HG03378 (cell line): ENCODE measurements at regions not wholly inside any gene's neighbourhood (a gene's known extent, or its start where the extent isn't known, plus 50 kb on each side); places are given as distances from the start of the nearest gene placed in this dataset.

Experiments
- ATAC-seq: cut with Tn5 transposase; IDR thresholded peaks from one replicate; pipeline ENCODE4 v1.9.1; 2021; ENCODE audit warnings: mild to moderate bottlenecking, moderate library complexity; ENCODE audit not compliant: unreplicated experiment

DNA sequence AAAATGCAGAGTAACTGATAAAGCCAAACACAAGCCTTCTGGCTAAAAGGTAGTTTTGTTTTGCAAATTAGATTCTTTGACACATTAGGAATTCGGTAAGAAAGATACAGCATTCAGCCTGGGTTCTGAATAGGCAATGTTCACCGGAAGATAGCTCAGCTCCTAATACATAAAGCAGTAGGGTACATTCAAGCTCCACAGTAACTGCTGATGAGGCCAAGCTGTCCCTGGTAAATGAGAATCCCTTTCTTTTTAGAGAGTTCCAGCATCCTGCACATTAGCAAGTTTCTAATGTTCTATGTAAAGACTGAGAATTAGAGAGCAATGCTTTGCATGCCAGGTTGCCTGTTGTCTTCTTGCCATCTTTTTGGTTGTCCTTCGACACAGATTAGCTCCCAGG lies 316.3 kb upstream of the SLC14A2 start:
- ATAC-seq, result no peak

DNA sequence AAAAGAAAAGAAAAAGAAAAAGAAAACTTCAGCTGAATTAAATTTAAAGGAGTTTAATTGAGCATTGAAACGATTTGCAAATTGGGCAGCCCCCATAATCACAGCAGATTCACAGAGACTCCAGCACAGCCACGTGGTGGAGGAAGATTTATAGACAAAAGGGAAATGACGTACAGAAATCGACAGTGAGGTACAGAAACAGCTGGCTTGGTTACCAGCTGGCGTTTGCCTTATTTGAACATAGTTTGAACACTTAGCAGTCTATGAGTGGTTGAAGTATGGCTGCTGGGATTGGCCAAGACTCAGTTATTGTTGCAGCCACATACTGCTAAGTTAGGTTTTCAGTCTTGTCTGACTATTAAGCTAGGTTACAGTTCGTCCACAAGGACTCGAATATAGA lies 312.2 kb upstream of the SLC14A2 start:
- ATAC-seq, result no peak

GRCh38 chr18:45304558-45304957 lies 310.7 kb upstream of the SLC14A2 start:
- no peak for ATAC-seq

DNA sequence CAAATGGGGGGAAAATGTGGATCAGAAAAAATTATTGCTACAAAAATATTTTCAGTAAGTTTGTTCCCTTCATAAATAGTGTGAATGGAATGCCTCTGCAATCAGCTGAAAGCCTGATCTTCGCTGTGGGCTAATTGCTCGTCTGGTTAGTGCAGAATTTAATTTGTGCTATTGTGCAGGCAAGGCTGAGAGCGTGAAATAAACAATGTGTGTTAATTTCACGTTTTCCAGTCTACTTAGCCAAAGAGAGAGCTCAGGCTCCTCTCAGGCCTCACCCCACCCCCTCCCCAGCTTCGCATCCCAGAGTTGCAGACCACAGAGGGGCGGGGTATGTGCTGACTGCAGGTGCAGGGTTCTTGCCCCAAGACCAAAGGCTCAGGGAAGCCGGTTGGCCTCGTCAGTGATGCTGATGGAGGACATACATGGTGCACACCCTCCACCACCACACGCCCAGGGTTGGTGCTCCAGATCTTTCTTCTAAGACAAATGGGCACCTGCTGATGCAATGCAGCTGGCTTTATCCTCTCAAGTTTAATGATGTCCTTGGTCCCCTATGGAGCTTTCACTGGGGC lies 302.6 kb upstream of the SLC14A2 start:
- no peak for ATAC-seq

GRCh38 chr18:45316127-45316526 lies 299.1 kb upstream of the SLC14A2 start:
- no peak for ATAC-seq

- no peak for ATAC-seq
These were observed 297.2 kb upstream of the SLC14A2 start for GRCh38 chr18:45317948-45318640.

- ATAC-seq, result no peak
These were observed 294.6 kb upstream of the SLC14A2 start for GRCh38 chr18:45320724-45321123.

GRCh38 chr18:45321520-45321919 lies 293.8 kb upstream of the SLC14A2 start:
- ATAC-seq, result no peak

DNA sequence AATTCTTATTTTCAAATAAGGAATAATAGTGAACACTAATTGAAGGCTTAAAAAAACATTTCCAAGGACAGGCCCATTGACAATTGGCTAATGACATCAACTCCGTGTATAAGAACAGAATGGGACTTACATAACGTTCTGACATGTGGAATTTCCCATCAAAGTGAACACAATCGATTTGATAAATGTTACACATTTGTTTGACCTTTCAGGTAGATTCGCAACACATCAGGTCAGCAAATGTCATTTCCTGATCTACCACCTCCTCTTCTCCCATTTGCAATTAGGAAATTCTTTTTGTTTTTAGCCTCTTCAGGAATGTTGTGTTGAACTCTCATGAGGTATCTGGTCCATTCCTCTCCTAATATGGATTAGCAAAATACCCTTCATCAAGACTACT lies 292.9 kb upstream of the SLC14A2 start:
- no peak for ATAC-seq

- ATAC-seq, result no peak
These were observed 291.2 kb upstream of the SLC14A2 start for GRCh38 chr18:45324101-45324494.

DNA sequence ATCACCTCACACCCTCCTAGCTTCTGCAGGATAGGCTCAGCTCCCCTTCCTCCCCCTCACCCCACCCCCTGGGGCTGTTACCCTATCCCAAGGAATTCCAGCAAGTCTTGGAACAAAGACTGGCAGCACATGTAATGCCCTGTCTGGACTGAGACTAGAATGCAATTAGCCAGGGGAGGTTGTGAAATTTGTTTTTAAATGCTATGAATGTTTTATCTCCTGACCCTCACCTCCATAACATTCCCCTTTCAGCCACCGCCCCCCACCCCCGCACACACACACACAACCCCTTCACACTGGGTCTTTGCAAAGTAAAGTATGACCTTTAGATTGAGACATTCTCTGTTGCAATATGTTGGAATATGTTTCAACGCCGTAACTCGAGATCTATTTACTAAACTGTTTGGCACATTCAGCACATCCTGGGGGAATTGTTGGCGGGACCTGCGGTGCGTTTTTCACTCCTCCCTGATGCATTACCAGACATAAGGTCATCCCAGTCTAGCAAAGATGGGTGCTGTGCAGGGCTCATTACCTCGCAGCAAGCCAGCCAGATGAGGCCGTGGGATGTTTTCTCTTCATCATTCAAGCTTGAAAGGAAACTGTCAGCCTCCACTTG lies 290.7 kb upstream of the SLC14A2 start:
- ATAC-seq, result no peak

GRCh38 chr18:45325778-45326177 lies 289.5 kb upstream of the SLC14A2 start:
- ATAC-seq, result no peak

DNA sequence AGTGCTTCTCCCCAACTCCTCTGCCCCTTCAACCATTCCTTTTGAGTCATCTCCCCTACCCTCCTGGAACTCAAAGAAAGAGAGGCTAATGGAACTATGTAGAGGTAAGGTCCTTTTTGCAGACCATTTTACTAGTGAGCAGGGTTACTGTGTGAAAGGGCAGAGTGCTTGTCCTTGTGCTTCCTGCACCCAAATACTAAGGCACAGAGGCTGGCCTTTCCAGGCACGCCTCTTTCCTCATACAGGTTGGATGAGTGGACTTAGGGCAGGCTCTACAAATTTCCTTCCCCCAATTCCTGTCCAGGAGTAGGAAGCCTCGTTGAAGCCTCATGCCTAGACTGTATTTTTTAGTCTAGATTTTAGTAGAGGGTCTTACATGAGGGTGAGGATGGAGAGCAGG lies 288.8 kb upstream of the SLC14A2 start:
- no peak for ATAC-seq

- no peak for ATAC-seq
These were observed 287.0 kb upstream of the SLC14A2 start for GRCh38 chr18:45328296-45328695.

GRCh38 chr18:45328811-45329210 lies 286.5 kb upstream of the SLC14A2 start:
- no peak for ATAC-seq

- no peak for ATAC-seq
These were observed 286.0 kb upstream of the SLC14A2 start for GRCh38 chr18:45329316-45329715.

DNA sequence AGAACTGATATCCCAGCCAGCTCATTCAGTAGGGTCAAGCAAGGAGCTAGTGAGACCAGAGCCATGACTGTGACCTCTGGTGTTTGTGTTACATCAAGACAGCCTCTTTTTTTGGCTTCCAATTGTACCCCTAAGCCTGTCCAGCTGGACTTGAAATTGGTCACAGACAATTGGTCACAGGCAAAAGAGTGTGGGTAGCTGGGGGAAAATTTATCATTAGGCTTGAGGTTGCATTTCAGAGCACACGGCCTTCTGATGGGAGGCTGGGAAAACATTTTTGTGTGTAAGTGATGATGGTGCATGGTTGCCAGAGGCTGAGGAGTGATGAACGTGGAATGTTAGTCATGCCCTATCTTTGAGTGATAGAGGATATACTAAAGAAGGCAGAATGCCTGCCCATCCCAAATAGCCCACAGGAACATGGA lies 285.1 kb upstream of the SLC14A2 start:
- ATAC-seq, result no peak

DNA sequence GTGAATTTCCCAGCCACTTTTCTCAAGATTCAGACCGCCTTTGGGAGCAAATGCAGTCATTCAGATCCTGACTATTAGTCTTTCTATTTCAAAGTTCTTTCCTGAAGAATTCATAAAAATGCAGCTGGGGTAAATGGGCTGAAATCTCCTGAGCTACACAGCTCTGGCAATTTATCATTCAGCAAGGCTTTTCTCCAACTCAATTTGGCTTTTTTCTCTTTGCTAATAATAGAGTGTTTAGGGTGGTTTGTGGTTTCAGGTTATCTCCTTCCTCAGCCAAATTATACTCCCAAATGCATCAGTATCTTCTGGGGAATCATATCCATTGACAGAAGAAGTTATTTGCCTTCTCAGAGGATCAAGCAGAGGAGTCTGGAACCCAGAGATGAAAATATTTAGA lies 282.4 kb upstream of the SLC14A2 start:
- no peak for ATAC-seq

DNA sequence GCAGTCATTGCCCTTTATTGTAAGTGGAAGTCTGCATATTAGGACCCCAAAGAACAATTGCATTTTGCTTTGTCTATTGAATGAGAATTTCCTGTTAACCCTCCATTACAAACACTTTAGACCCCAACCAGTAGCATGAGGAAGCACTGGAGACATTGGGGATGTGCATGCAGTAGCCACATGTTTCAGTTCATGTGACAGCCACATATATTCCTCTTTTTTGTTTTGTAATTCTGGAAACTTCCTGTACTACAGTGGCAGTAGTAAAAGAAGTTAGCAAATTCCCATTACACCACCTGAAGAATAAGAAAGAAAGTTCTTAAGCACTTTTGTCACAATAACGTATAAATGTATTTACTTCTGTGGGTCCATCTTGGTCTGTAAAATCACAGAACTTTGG lies 281.1 kb upstream of the SLC14A2 start:
- no peak for ATAC-seq

DNA sequence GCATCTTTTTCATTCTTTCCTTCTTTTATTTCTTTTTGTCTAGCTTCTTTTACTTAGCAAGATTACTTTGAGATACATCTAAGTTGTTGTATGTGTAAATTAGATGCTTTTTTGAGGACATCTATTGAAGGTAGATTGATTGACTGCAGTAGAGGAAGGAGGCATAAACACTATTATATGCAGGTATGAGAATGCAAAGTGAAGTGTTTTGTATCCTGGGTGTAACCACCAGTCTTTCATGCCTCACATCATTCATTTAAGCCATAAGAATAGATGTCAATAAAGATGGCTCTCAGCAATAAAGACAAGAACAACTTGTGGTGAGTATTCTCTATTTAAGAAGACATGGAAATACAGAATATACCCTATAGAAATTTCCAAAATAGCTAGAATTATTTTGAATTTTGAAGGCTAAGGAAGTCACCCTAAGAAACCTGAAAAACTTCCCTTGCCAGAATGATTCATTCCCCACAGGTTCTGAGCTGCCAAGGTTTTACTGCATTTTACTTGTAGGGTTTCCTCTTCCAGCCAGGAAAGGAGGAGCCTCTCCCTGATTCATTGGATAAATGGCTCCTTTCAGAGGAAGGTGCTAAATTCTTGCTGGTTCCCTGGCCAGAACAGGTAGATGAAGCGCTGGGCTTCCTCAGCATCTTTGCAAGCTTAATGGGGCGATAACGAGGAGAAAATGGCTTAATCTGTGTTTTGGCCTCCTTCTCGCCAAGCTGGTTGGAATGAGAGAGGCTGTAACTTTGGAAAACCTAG lies 279.8 kb upstream of the SLC14A2 start:
- ATAC-seq, result no peak

- ATAC-seq, result no peak
These were observed 278.8 kb upstream of the SLC14A2 start for GRCh38 chr18:45336448-45336847.

- no peak for ATAC-seq
These were observed 277.8 kb upstream of the SLC14A2 start for GRCh38 chr18:45337477-45337876.
